IMR-90 (cell line): ENCODE measurements at regions not wholly inside any gene's neighbourhood (a gene's known extent, or its start where the extent isn't known, plus 50 kb on each side); places are given as distances from the start of the nearest gene placed in this dataset.
"Not testable (repeated sequence)": the region's sequence is repeated elsewhere in the genome, so short reads cannot be mapped to it uniquely, and the experiment has no call there.

Experiments used
- ATAC-seq: fragments of 200-7000 bp; cut with Tn5 transposase; 2 replicates; pipeline ENCODE4 v1.9.1; 2020; ENCODE audit warnings: low read depth, mild to moderate bottlenecking, moderate library complexity
- BruUV-seq: library from RNA; stranded (reverse); fragments of 400-500 nt; replicated peaks from 2 replicates; lab custom pipeline; 2021; lab: Mats Ljungman, UMichigan
- CTCF ChIA-PET: fragments of 300-600 bp; formaldehyde crosslinking; extraction: SDS; loops from one replicate; lab custom pipeline; 2021; ENCODE audit warnings: antibody characterized with exemption; lab: Yijun Ruan, JAX
- POLR2A ChIA-PET: fragments of 300-600 bp; sonication (Branson Sonifier 250); formaldehyde crosslinking; loops from one replicate; lab custom pipeline; 2022; ENCODE audit warnings: antibody characterized with exemption; ENCODE audit not compliant: unreplicated experiment; lab: Charles Lee
- DNase-seq: peaks from one replicate; pipeline ENCODE4 v3.0.0; 2013
- H2AFZ ChIP-seq: replicated peaks from 2 replicates; pipeline ENCODE3; 2013; ENCODE audit warnings: low read length, mild to moderate bottlenecking; ENCODE audit not compliant: poor library complexity
- H2AK5ac ChIP-seq: 2 replicates; pipeline ENCODE4 v1.6.1; 2013; ENCODE audit warnings: low read depth, low read length, inconsistent platforms
- H2AK9ac ChIP-seq: replicated peaks from 2 replicates; pipeline ENCODE3; 2013; ENCODE audit warnings: mild to moderate bottlenecking, low read depth, low read length, moderate library complexity; ENCODE audit not compliant: poor library complexity
- H2BK120ac ChIP-seq: 2 replicates; pipeline ENCODE4 v1.6.1; 2013; ENCODE audit warnings: low read depth, low read length, inconsistent platforms
- H2BK15ac ChIP-seq: 3 replicates; pipeline ENCODE4 v1.6.1; 2013; ENCODE audit warnings: low read depth, low read length, inconsistent platforms
- H2BK20ac ChIP-seq: 2 replicates; pipeline ENCODE4 v1.6.1; 2013; ENCODE audit warnings: low read depth, mild to moderate bottlenecking, inconsistent platforms, low read length, moderate library complexity
- H2BK5ac ChIP-seq: 2 replicates; pipeline ENCODE4 v1.6.1; 2013; ENCODE audit warnings: mild to moderate bottlenecking, low read depth, low read length, inconsistent platforms; ENCODE audit not compliant: poor library complexity, severe bottlenecking
- H3K14ac ChIP-seq: replicated peaks from 2 replicates; pipeline ENCODE4 v1.6.1; 2013; ENCODE audit warnings: low read depth, low read length, inconsistent platforms
- H3K18ac ChIP-seq: 2 replicates; pipeline ENCODE4 v1.6.1; 2013; ENCODE audit warnings: low read depth, low read length, control low read depth
- H3K23ac ChIP-seq: 2 replicates; pipeline ENCODE4 v1.6.1; 2013; ENCODE audit warnings: low read depth, low read length, inconsistent platforms
- H3K27ac ChIP-seq: 2 replicates; pipeline ENCODE4 v1.5.1; 2013; ENCODE audit warnings: mild to moderate bottlenecking, control low read depth, low read length; ENCODE audit not compliant: insufficient read depth
- H3K27me3 ChIP-seq: 2 replicates; pipeline ENCODE4 v1.6.1; 2013; ENCODE audit warnings: low read length; ENCODE audit not compliant: control insufficient read depth, insufficient read depth
- H3K36me3 ChIP-seq: 2 replicates; pipeline ENCODE4 v1.6.1; 2013; ENCODE audit warnings: low read length, mixed read lengths; ENCODE audit not compliant: control insufficient read depth, insufficient read depth
- H3K4ac ChIP-seq: 2 replicates; pipeline ENCODE4 v1.6.1; 2013; ENCODE audit warnings: low read depth, low read length, inconsistent platforms
- H3K4me1 ChIP-seq: 2 replicates; pipeline ENCODE4 v1.6.1; 2013; ENCODE audit warnings: low read length, mixed read lengths; ENCODE audit not compliant: control insufficient read depth, insufficient read depth
- H3K4me2 ChIP-seq: 2 replicates; pipeline ENCODE4 v1.6.1; 2013; ENCODE audit warnings: low read depth, mild to moderate bottlenecking, control low read depth, low read length, moderate library complexity
- H3K4me3 ChIP-seq: 2 replicates; pipeline ENCODE4 v1.5.1; 2013; ENCODE audit warnings: low read depth, mild to moderate bottlenecking, control low read depth, low read length, moderate library complexity; ENCODE audit not compliant: insufficient read depth
- H3K56ac ChIP-seq: 2 replicates; pipeline ENCODE4 v1.6.1; 2013; ENCODE audit warnings: low read length, inconsistent platforms; ENCODE audit not compliant: insufficient read depth; ENCODE audit errors: extremely low read depth
- H3K79me1 ChIP-seq, 2 experiments: 2 replicates each; pipeline ENCODE4 v1.6.1; 2013; ENCODE audit warnings: low read length in 2 of 2, inconsistent platforms in 1 of 2, low read depth in 1 of 2
- H3K9ac ChIP-seq: 2 replicates; pipeline ENCODE4 v1.6.1; 2013; ENCODE audit warnings: low read depth, low read length, control low read depth
- H3K9me1 ChIP-seq: 2 replicates; pipeline ENCODE4 v1.6.1; 2013; ENCODE audit warnings: low read length, inconsistent platforms; ENCODE audit not compliant: insufficient read depth
- H3K9me3 ChIP-seq: 2 replicates; pipeline ENCODE4 v1.6.1; 2013; ENCODE audit warnings: low read length; ENCODE audit not compliant: control insufficient read depth, insufficient read depth
- H4K20me1 ChIP-seq: 2 replicates; pipeline ENCODE4 v1.6.1; 2013; ENCODE audit warnings: low read length, inconsistent platforms; ENCODE audit not compliant: insufficient read depth
- H4K5ac ChIP-seq: 2 replicates; pipeline ENCODE4 v1.6.1; 2013; ENCODE audit warnings: mild to moderate bottlenecking, low read depth, low read length, control low read depth
- H4K8ac ChIP-seq, 2 experiments: 2 replicates each; pipeline ENCODE4 v1.6.1; 2013; ENCODE audit warnings: low read depth in 2 of 2, low read length in 2 of 2, control low read depth in 1 of 2, inconsistent platforms in 1 of 2
- H4K91ac ChIP-seq: 2 replicates; pipeline ENCODE4 v1.6.1; 2013; ENCODE audit warnings: low read depth, low read length, inconsistent platforms; ENCODE audit not compliant: insufficient read depth
- BHLHE40 ChIP-seq: fragments of 150-350 bp; IDR thresholded peaks from 2 replicates; pipeline ENCODE4 v1.6.1; 2016; ENCODE audit warnings: mild to moderate bottlenecking, low read depth, low read length
- CEBPB ChIP-seq: IDR thresholded peaks from 2 replicates; pipeline ENCODE4 v1.6.1; 2012; ENCODE audit warnings: low read depth, low read length, improper control_type of control experiment
- CHD1 ChIP-seq: IDR thresholded peaks from 2 replicates; pipeline ENCODE4 v1.6.1; 2012; ENCODE audit warnings: low read depth, low read length, improper control_type of control experiment
- ELK1 ChIP-seq: fragments of 150-350 bp; IDR thresholded peaks from 2 replicates; pipeline ENCODE4 v1.6.1; 2016; ENCODE audit warnings: low read depth, mild to moderate bottlenecking, low read length, moderate library complexity, borderline replicate concordance
- MAFK ChIP-seq: IDR thresholded peaks from 2 replicates; pipeline ENCODE4 v1.6.1; 2012; ENCODE audit warnings: low read depth, low read length, improper control_type of control experiment
- RCOR1 ChIP-seq: IDR thresholded peaks from 2 replicates; pipeline ENCODE4 v1.6.1; 2012; ENCODE audit warnings: mild to moderate bottlenecking, low read length, improper control_type of control experiment; ENCODE audit not compliant: insufficient replicate concordance
- WGBS, 2 experiments: methylation state at CpG; one replicate each; pipeline versions ENCODE4 v1.1.5 to v1.1.7; 2013; ENCODE audit warnings: missing lambda C conversion rate in 2 of 2; ENCODE audit not compliant: insufficient read length in 1 of 2; ENCODE audit errors: extremely low coverage in 2 of 2; 5-methylcytosine and 5-hydroxymethylcytosine counted together
- dilution Hi-C: fragments of 300-500 bp; cut with HindIII; formaldehyde crosslinking; loops from one replicate; pipeline ENCODE4 v1.14.3; 2018; ENCODE audit warnings: low sequenced_read_pairs; ENCODE audit not compliant: unreplicated experiment
- in situ Hi-C: fragments of 300-500 bp; cut with MboI; formaldehyde crosslinking; loops from 3 replicates; pipeline ENCODE4 v1.14.3; 2019; ENCODE audit warnings: low sequenced_read_pairs, inconsistent platforms, mixed read lengths
- intact Hi-C: fragments of 100-400 bp; cut with micrococcal nuclease; formaldehyde crosslinking; loops from 2 replicates; pipeline ENCODE4 v1.10.0; 2022
- TF ChIP-seq, protein P1 (sequence below): fragments of 150-350 bp; IDR thresholded peaks from 2 replicates; pipeline ENCODE4 v1.6.1; 2017; ENCODE audit warnings: mild to moderate bottlenecking, antibody characterized with exemption, low read length, low read depth

DNA sequence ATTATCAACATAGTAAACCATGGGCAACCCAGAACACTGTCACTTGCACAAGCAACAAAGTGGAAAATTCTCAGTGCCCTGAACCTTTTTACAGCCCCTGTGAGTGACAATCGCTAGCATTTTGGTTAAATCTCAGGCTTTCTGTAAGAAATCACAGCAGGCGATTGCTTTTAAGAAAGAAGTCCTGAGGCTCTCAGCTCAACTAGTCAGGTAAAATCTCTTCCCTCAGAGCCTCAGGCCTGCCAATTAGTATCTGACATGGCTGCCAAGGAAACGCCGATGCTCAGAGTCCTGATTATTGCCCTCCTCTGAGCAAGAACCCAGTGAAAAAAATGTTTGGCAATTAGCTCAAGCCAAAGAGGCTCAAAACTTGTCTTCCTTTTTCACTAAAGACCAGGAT is 530.8 kb downstream of the DIPK2A start:
- Histone ChIP-seq H3K4me3 (no peak overlapping the region), H3K4me2 (no peak overlapping the region), H4K5ac (no peak overlapping the region), H3K9me3 (no peaks in the 10 kb centered on the region; the same call in 1 of the 2 replicates), H2AK9ac (no peak overlapping the region), H3K56ac (no peak overlapping the region), H4K20me1 (no peaks in the 10 kb centered on the region), H4K91ac (no peak overlapping the region), H3K79me1 (no peaks in the 10 kb centered on the region), H3K4ac (no peak overlapping the region), H3K27ac (no peak overlapping the region), H2BK120ac (no peak overlapping the region), H2BK5ac (no peak overlapping the region), H3K9ac (no peak overlapping the region), H2BK15ac (no peak overlapping the region), H2AK5ac (no peak overlapping the region), H3K14ac (no peak overlapping the region), H2BK20ac (no peak overlapping the region), H3K18ac (no peak overlapping the region), H3K9me1 (no peaks in the 10 kb centered on the region), H3K23ac (no peak overlapping the region), H3K4me1 (no peaks in the 10 kb centered on the region), H2AFZ (no peak overlapping the region), H3K36me3 (no peaks in the 10 kb centered on the region), H3K27me3 (no peaks in the 10 kb centered on the region), H4K8ac (no peak overlapping the region)
- dilution Hi-C loops, result no loop called here
- DNase-seq, result no peak
- TF ChIP-seq CHD1, result no peak
- TF ChIP-seq, protein P1, sequence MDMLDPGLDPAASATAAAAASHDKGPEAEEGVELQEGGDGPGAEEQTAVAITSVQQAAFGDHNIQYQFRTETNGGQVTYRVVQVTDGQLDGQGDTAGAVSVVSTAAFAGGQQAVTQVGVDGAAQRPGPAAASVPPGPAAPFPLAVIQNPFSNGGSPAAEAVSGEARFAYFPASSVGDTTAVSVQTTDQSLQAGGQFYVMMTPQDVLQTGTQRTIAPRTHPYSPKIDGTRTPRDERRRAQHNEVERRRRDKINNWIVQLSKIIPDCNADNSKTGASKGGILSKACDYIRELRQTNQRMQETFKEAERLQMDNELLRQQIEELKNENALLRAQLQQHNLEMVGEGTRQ, result no peak
- TF ChIP-seq BHLHE40, result no peak
- no peak for TF ChIP-seq ELK1
- no peak for TF ChIP-seq CEBPB
- TF ChIP-seq MAFK, result no peak
- TF ChIP-seq RCOR1, result no peak
- intact Hi-C loops, result no loop called here
- CTCF ChIA-PET, result no interaction called here
- in situ Hi-C loops, result no loop called here
- ATAC-seq, result no peak
- POLR2A ChIA-PET, result no interaction called here
- WGBS, 2 experiments, result no CpG with 5 or more reads among the region's 4 CpGs
- BruUV-seq, result no TSS peak

GRCh38 chr3:144506375-144506774 is 534.8 kb downstream of the DIPK2A start:
- H3K9me3 ChIP-seq, H3K79me1 ChIP-seq, dilution Hi-C loops, H2BK5ac ChIP-seq, H2BK15ac ChIP-seq, H2AFZ ChIP-seq, CTCF ChIA-PET, POLR2A ChIA-PET, H3K56ac ChIP-seq, H3K4me3 ChIP-seq, H2AK9ac ChIP-seq, H2AK5ac ChIP-seq, H3K4me2 ChIP-seq, H3K27me3 ChIP-seq, H3K14ac ChIP-seq, ATAC-seq, DNase-seq, intact Hi-C loops, H4K91ac ChIP-seq, H3K18ac ChIP-seq, H4K8ac ChIP-seq, BruUV-seq, H3K23ac ChIP-seq, H3K27ac ChIP-seq, H3K4me1 ChIP-seq, H4K20me1 ChIP-seq, H3K4ac ChIP-seq, H2BK20ac ChIP-seq, H3K9ac ChIP-seq, H4K5ac ChIP-seq, H2BK120ac ChIP-seq, in situ Hi-C loops, H3K9me1 ChIP-seq, H3K36me3 ChIP-seq: not testable (repeated sequence)
- no CpG with 5 or more reads among the region's 4 CpGs for whole genome bisulfite sequencing, 2 experiments
